ENCODE measurements at regions not wholly inside any gene's neighbourhood (a gene's known extent, or its start where the extent isn't known, plus 50 kb on each side); places are given as distances from the start of the nearest gene placed in this dataset.

- H2BK15ac ChIP-seq (ENCODE audit: low read depth, low read length): no peak overlapping the region
- POLR2A ChIA-PET (ENCODE audit: unreplicated experiment): no interaction called here
- no peak overlapping the region for H4K5ac ChIP-seq (ENCODE audit: low read depth, low read length)
- no peak overlapping the region for H2AK5ac ChIP-seq (ENCODE audit: low read depth, low read length)
- no peaks in the 10 kb centered on the region for H3K4me1 ChIP-seq (ENCODE audit: control insufficient read depth, insufficient read depth, low read length)
- WGBS, 2 experiments (ENCODE audit: extremely low coverage in 2 of 2, insufficient read length in 1 of 2): no CpG with 5 or more reads among the region's 2 CpGs
- no peak overlapping the region for H4K8ac ChIP-seq (ENCODE audit: low read depth in 2 of 2, low read length in 2 of 2)
- dilution Hi-C loops (cut with HindIII; ENCODE audit: low sequenced_read_pairs, unreplicated experiment) (no loop called here), intact Hi-C loops (cut with micrococcal nuclease) (no loop called here), in situ Hi-C loops (cut with MboI; ENCODE audit: low sequenced_read_pairs) (no loop called here)
- no peak overlapping the region for H2AK9ac ChIP-seq (replicated peaks; ENCODE audit: low read depth, low read length, poor library complexity)
- no peak overlapping the region for H3K4me3 ChIP-seq (ENCODE audit: insufficient read depth, low read depth, low read length)
- H2BK5ac ChIP-seq (ENCODE audit: low read depth, low read length, poor library complexity, severe bottlenecking): no peak overlapping the region
- H3K14ac ChIP-seq (replicated peaks; ENCODE audit: low read depth, low read length): no peak overlapping the region
- H4K20me1 ChIP-seq (ENCODE audit: insufficient read depth, low read length): no peaks in the 10 kb centered on the region
- DNase-seq (no peak), ATAC-seq (ENCODE audit: low read depth) (no peak)
- no peaks in the 10 kb centered on the region for H3K9me1 ChIP-seq (ENCODE audit: insufficient read depth, low read length)
- no peak overlapping the region for H2BK120ac ChIP-seq (ENCODE audit: low read depth, low read length)
- H3K18ac ChIP-seq (ENCODE audit: low read depth, low read length): no peak overlapping the region
- H3K23ac ChIP-seq (ENCODE audit: low read depth, low read length): no peak overlapping the region
- no peak overlapping the region for H3K9ac ChIP-seq (ENCODE audit: low read depth, low read length)
- no peak overlapping the region for H3K27ac ChIP-seq (ENCODE audit: insufficient read depth, low read length)
- BruUV-seq (replicated peaks): no TSS peak
- H3K36me3 ChIP-seq (ENCODE audit: control insufficient read depth, insufficient read depth, low read length): no peaks in the 10 kb centered on the region
- CTCF ChIA-PET: no interaction called here
- H4K91ac ChIP-seq (ENCODE audit: insufficient read depth, low read depth, low read length): no peak overlapping the region
- H2BK20ac ChIP-seq (ENCODE audit: low read depth, low read length): no peak overlapping the region
- H3K56ac ChIP-seq (ENCODE audit: extremely low read depth, insufficient read depth, low read length): no peak overlapping the region
- no peaks in the 10 kb centered on the region for H3K27me3 ChIP-seq (ENCODE audit: control insufficient read depth, insufficient read depth, low read length)
- H3K4ac ChIP-seq (ENCODE audit: low read depth, low read length): no peak overlapping the region
- H3K4me2 ChIP-seq (ENCODE audit: low read depth, low read length): no peak overlapping the region
- peaks cover 2% of the 10 kb centered on the region for H3K9me3 ChIP-seq (ENCODE audit: control insufficient read depth, insufficient read depth, low read length)
- no peak overlapping the region for H2AFZ ChIP-seq (replicated peaks; ENCODE audit: low read length, poor library complexity)
- TF ChIP-seq SMC3 (IDR thresholded peaks at IDR 0.05; ENCODE audit: low read depth, low read length) (no peak), MXI1 (IDR thresholded peaks at IDR 0.05; ENCODE audit: borderline replicate concordance, low read depth, low read length) (no peak)
- H3K79me1 ChIP-seq (ENCODE audit: low read depth in 1 of 2, low read length in 2 of 2): no peaks in the 10 kb centered on the region
Measured at GRCh38 chr1:61560385-61560784, 164.6 kb downstream of the TM2D1 start.
